Peyer's patch (tissue), 4 donors: ENCODE measurements at regions not wholly inside any gene's neighbourhood (a gene's known extent, or its start where the extent isn't known, plus 50 kb on each side); places are given as distances from the start of the nearest gene placed in this dataset.

Experiments
- DNase-seq, 3 donors: peaks; one replicate each; pipeline ENCODE4 v3.0.0-alpha.2; 2017 to 2019
- H3K27ac ChIP-seq, 4 donors: fragments of 200-600 bp; sonication (generic); one replicate each; pipeline ENCODE4 v1.5.1; 2016 to 2019
- H3K27me3 ChIP-seq, 2 donors: fragments of 200-600 bp; sonication (generic); one replicate each; pipeline ENCODE4 v1.5.1; 2019
- H3K36me3 ChIP-seq, 3 donors: fragments of 200-600 bp; sonication (generic); one replicate each; pipeline ENCODE4 v1.5.1; 2016 to 2019
- H3K4me1 ChIP-seq, 4 donors: fragments of 200-600 bp; sonication (generic); one replicate each; pipeline ENCODE4 v1.5.1; 2016 to 2019
- H3K4me3 ChIP-seq, 4 donors: fragments of 200-600 bp; sonication (generic); 1 replicate in 3 of 4; 2 replicates in 1 of 4; pipeline ENCODE4 v1.5.1; 2016 to 2019; ENCODE audit warnings: mild to moderate bottlenecking in 1 of 4
- H3K9me3 ChIP-seq, 4 donors: fragments of 200-600 bp; sonication (generic); one replicate each; pipeline ENCODE4 v1.5.1; 2016 to 2019; ENCODE audit warnings: mild to moderate bottlenecking in 1 of 4
- CTCF ChIP-seq, 6 experiments: fragments of 450-650 bp in 4 of 6; fragments of 200-600 bp in 2 of 6; sonication (generic) in 1 of 6; IDR thresholded peaks; one replicate each; pipeline ENCODE4 v1.5.1; 2017 to 2019; ENCODE audit warnings: antibody characterized with exemption in 6 of 6, mild to moderate bottlenecking in 3 of 6, moderate library complexity in 1 of 6
- POLR2A ChIP-seq, 2 donors: fragments of 450-650 bp; IDR thresholded peaks; one replicate each; pipeline ENCODE4 v1.5.1; 2017; ENCODE audit warnings: antibody characterized with exemption in 2 of 2, mild to moderate bottlenecking in 2 of 2, moderate library complexity in 2 of 2

DNA sequence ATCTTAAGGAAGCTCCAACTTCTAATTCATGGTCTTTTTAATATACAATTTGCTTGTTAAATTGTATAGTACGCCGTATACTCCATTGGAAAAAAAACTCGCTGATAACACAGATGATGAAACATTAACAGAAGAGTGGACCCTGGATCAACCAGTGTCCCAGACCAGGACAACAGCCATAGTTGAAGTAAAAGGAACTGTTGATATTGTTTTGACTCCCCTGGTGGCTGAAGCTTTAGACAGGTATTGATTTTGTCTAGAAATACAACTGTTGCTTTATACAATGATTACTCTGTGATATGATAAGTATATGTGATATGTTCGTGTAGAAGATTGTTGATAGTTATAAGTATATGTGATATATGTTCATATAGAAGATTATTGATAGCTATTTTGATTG is 91.7 kb downstream of the BLTP1 start:
- TF ChIP-seq POLR2A (IDR thresholded peaks at IDR 0.05) (no peak), CTCF (IDR thresholded peaks at IDR 0.05) (no peak)
- H3K4me3 ChIP-seq = no peak overlapping the region
- H3K27me3 ChIP-seq = no peaks in the 10 kb centered on the region
- DNase-seq = no peak
- H3K4me1 ChIP-seq = no peaks in the 10 kb centered on the region
- H3K27ac ChIP-seq = no peak overlapping the region
- no peaks in the 10 kb centered on the region for H3K9me3 ChIP-seq
- H3K36me3 ChIP-seq = peaks cover 0 to 65% (median 0%) of the 10 kb centered on the region in 3 donors

GRCh38 chr4:122244764-122245163 is 92.6 kb downstream of the BLTP1 start:
- no peak for DNase-seq
- H3K36me3 ChIP-seq = peaks cover 0 to 61% (median 0%) of the 10 kb centered on the region in 3 donors
- no peaks in the 10 kb centered on the region for H3K9me3 ChIP-seq
- no peak overlapping the region for H3K27ac ChIP-seq
- H3K4me3 ChIP-seq = no peak overlapping the region
- H3K4me1 ChIP-seq = no peaks in the 10 kb centered on the region
- H3K27me3 ChIP-seq = no peaks in the 10 kb centered on the region
- TF ChIP-seq POLR2A (IDR thresholded peaks at IDR 0.05) (no peak), CTCF (IDR thresholded peaks at IDR 0.05) (no peak)

DNA sequence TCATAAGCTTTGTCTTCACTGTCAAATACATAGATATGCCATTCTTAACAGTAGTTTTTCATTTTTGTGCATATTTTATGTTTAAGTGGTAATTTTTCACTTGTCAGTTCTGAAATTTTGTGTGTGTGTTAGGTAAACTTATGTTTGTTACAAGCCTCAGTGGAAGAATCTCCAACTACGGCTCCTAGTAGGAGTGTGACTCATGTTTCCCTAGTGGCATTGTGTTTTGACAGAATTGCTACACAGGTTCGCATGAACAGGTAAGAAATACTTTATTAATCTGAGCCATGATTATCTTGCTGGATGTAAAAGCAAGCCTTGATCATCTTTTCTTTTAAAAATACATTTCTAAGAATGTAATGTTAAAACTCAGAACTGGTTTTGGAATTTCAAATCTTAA is 94.4 kb downstream of the BLTP1 start:
- Histone ChIP-seq H3K4me1 (no peaks in the 10 kb centered on the region), H3K9me3 (no peaks in the 10 kb centered on the region), H3K4me3 (no peak overlapping the region), H3K27me3 (no peaks in the 10 kb centered on the region), H3K27ac (no peak overlapping the region), H3K36me3 (peaks cover 0 to 64% (median 0%) of the 10 kb centered on the region in 3 donors)
- TF ChIP-seq POLR2A (IDR thresholded peaks at IDR 0.05) (no peak), CTCF (IDR thresholded peaks at IDR 0.05) (no peak)
- DNase-seq = no peak

- peaks cover 0 to 74% (median 0%) of the 10 kb centered on the region in 3 donors for H3K36me3 ChIP-seq
- no peak for DNase-seq
- H3K9me3 ChIP-seq = no peaks in the 10 kb centered on the region
- no peaks in the 10 kb centered on the region for H3K27me3 ChIP-seq
- TF ChIP-seq POLR2A (IDR thresholded peaks at IDR 0.05) = no peak
- TF ChIP-seq CTCF (IDR thresholded peaks at IDR 0.05) = no peak
- no peak overlapping the region for H3K4me3 ChIP-seq
- H3K4me1 ChIP-seq = no peaks in the 10 kb centered on the region
- H3K27ac ChIP-seq = no peak overlapping the region
Measured at GRCh38 chr4:122249357-122249756, 97.2 kb downstream of the BLTP1 start.

- TF ChIP-seq CTCF (IDR thresholded peaks at IDR 0.05) (no peak), POLR2A (IDR thresholded peaks at IDR 0.05) (no peak)
- DNase-seq = no peak
- H3K36me3 ChIP-seq = peaks cover 0 to 88% (median 0%) of the 10 kb centered on the region in 3 donors
Measured at GRCh38 chr4:122252584-122252983, 100.5 kb downstream of the BLTP1 start.

DNA sequence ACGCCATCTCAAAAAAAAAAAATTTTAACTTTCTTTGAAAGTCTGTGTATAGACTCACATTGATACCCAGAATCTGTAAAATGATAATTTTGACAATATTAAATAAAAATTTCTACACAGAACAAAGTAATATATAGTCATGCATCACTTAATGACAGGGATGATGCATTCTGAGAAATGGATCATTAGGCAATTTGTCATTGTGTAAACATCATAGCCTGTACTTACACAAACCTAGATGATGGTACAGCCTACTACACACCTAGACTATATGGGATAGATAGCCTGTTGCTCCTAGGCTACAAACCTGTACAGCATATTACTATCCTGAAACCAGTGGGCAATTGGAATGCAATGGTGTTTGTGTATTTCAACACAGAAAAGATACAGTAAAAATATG is 107.7 kb downstream of the BLTP1 start:
- H3K27me3 ChIP-seq = no peaks in the 10 kb centered on the region
- TF ChIP-seq POLR2A (IDR thresholded peaks at IDR 0.05) (no peak), CTCF (IDR thresholded peaks at IDR 0.05) (no peak)
- H3K36me3 ChIP-seq = peaks cover 0 to 76% (median 0%) of the 10 kb centered on the region in 3 donors
- no peaks in the 10 kb centered on the region for H3K9me3 ChIP-seq
- no peak overlapping the region for H3K4me3 ChIP-seq
- DNase-seq = no peak
- H3K27ac ChIP-seq = no peak overlapping the region
- H3K4me1 ChIP-seq = no peaks in the 10 kb centered on the region

More at GRCh38 chr4:122252584-122252983, 100.5 kb downstream of the BLTP1 start:
- H3K4me3 ChIP-seq = no peak overlapping the region
- no peak overlapping the region for H3K27ac ChIP-seq
- no peaks in the 10 kb centered on the region for H3K27me3 ChIP-seq
- no peaks in the 10 kb centered on the region for H3K4me1 ChIP-seq
- no peaks in the 10 kb centered on the region for H3K9me3 ChIP-seq
